Stomach (tissue), 8 donors: ENCODE measurements at regions not wholly inside any gene's neighbourhood (a gene's known extent, or its start where the extent isn't known, plus 50 kb on each side); places are given as distances from the start of the nearest gene placed in this dataset.
A peak's percentile ranks its signal among the peaks of the same experiment; 100 is the strongest.

Source experiments
- DNase-seq, 2 donors: peaks; one replicate each; pipeline versions ENCODE4 v3.0.0 to v3.0.0-alpha.2; 2013 to 2019
- H3K27ac ChIP-seq, 5 donors: fragments of 200-600 bp in 4 of 5; sonication (generic) in 4 of 5; one replicate each; pipeline ENCODE4 v1.5.1; 2013 to 2019; ENCODE audit warnings: mild to moderate bottlenecking in 1 of 5, moderate library complexity in 1 of 5
- H3K27me3 ChIP-seq, 3 donors: fragments of 200-600 bp; sonication (generic); one replicate each; pipeline ENCODE4 v1.5.1; 2017 to 2019; ENCODE audit warnings: mixed run types in 1 of 3
- H3K36me3 ChIP-seq, 4 donors: fragments of 200-600 bp; sonication (generic); 1 replicate in 3 of 4; 2 replicates in 1 of 4; pipeline ENCODE4 v1.5.1; 2016 to 2019
- H3K4me1 ChIP-seq, 4 donors: fragments of 200-600 bp; sonication (generic); one replicate each; pipeline ENCODE4 v1.5.1; 2016 to 2019
- H3K4me3 ChIP-seq, 4 donors: fragments of 200-600 bp; sonication (generic) in 3 of 4; one replicate each; pipeline ENCODE4 v1.5.1; 2016 to 2019; ENCODE audit warnings: mild to moderate bottlenecking in 1 of 4
- H3K9me3 ChIP-seq, 4 donors: fragments of 200-600 bp; sonication (generic); one replicate each; pipeline ENCODE4 v1.5.1; 2016 to 2019
- CTCF ChIP-seq, 7 experiments: fragments of 450-650 bp in 4 of 7; fragments of 200-600 bp in 3 of 7; sonication (generic) in 3 of 7; IDR thresholded peaks; one replicate each; pipeline ENCODE4 v1.5.1; 2016 to 2019; ENCODE audit warnings: antibody characterized with exemption in 7 of 7, control low read depth in 2 of 7, mild to moderate bottlenecking in 1 of 7
- EP300 ChIP-seq: sonication (generic); formaldehyde crosslinking; IDR thresholded peaks from one replicate; pipeline ENCODE4 v1.6.1; 2017; ENCODE audit warnings: antibody characterized with exemption
- POLR2A ChIP-seq, 4 donors: fragments of 450-650 bp; IDR thresholded peaks; one replicate each; pipeline ENCODE4 v1.6.1; 2016; ENCODE audit warnings: antibody characterized with exemption in 4 of 4, control low read depth in 2 of 4, mild to moderate bottlenecking in 1 of 4, moderate library complexity in 1 of 4
- POLR2AphosphoS5 ChIP-seq, 3 donors: sonication (generic); formaldehyde crosslinking; IDR thresholded peaks; one replicate each; pipeline ENCODE4 v1.6.1; 2016; ENCODE audit warnings: antibody characterized with exemption in 3 of 3
- WGBS, 5 donors: extraction: QIAGEN DNeasy Blood & Tissue Kit in 3 of 5; methylation state at CpG; one replicate each; pipeline versions ENCODE4 v1.1.5 to v1.1.7; 2013 to 2018; 5-methylcytosine and 5-hydroxymethylcytosine counted together
- intact Hi-C: fragments of 100-400 bp; cut with DNase I; formaldehyde crosslinking; loops from one replicate; pipeline ENCODE4 v1.15.1; 2023; ENCODE audit warnings: low total_unique reads
- donor health status: healthy with polysubstance abuse.
- donor health status: Bipolar disorder and iron deficiency.
- donor health status: healthy.

- TF ChIP-seq EP300 (no peak), POLR2AphosphoS5 (IDR thresholded peaks at IDR 0.05) (no peak), CTCF (IDR thresholded peaks at IDR 0.05) (no peak), POLR2A (IDR thresholded peaks at IDR 0.05) (no peak)
- no peaks in the 10 kb centered on the region for H3K27me3 ChIP-seq
- no peak for DNase-seq
- H3K4me1 ChIP-seq, result peaks cover 0 to 5% (median 0%) of the 10 kb centered on the region in 4 donors
- intact Hi-C loops, result no loop called here
- H3K9me3 ChIP-seq, result no peaks in the 10 kb centered on the region
- WGBS, 5 donors, result 74 to 87% (median 84%) methylated on average over 4 of the region's 4 CpGs
- no peak overlapping the region for H3K27ac ChIP-seq
- H3K36me3 ChIP-seq, result no peaks in the 10 kb centered on the region
- H3K4me3 ChIP-seq, result no peak overlapping the region
Measured at GRCh38 chr3:150057227-150057626, 86.5 kb upstream of the PFN2 start.

- no peak for TF ChIP-seq EP300
- no peak for TF ChIP-seq CTCF (IDR thresholded peaks at IDR 0.05)
- TF ChIP-seq POLR2A (IDR thresholded peaks at IDR 0.05), result no peak
- H3K27ac ChIP-seq, result no peak overlapping the region
- H3K9me3 ChIP-seq, result no peaks in the 10 kb centered on the region
- 63 to 85% (median 71%) methylated on average over 6 of the region's 6 CpGs for WGBS, 5 donors
- no peak overlapping the region for H3K4me3 ChIP-seq
- intact Hi-C loops, result no loop called here
- no peaks in the 10 kb centered on the region for H3K4me1 ChIP-seq
- DNase-seq, result peak in 1 of 2 donors; percentile 36
- H3K27me3 ChIP-seq, result no peaks in the 10 kb centered on the region
- H3K36me3 ChIP-seq, result no peaks in the 10 kb centered on the region
Measured at GRCh38 chr3:150055332-150055731, 84.6 kb upstream of the PFN2 start.

GRCh38 chr3:150054635-150055034, 83.9 kb upstream of the PFN2 start:
- H3K27ac ChIP-seq, result no peak overlapping the region
- intact Hi-C loops, result no loop called here
- DNase-seq, result no peak
- no peaks in the 10 kb centered on the region for H3K9me3 ChIP-seq
- 81 to 98% (median 90%) methylated on average over 2 of the region's 2 CpGs for WGBS, 5 donors
- H3K36me3 ChIP-seq, result no peaks in the 10 kb centered on the region
- TF ChIP-seq EP300, result no peak
- TF ChIP-seq POLR2AphosphoS5 (IDR thresholded peaks at IDR 0.05), result no peak
- no peak for TF ChIP-seq CTCF (IDR thresholded peaks at IDR 0.05)
- TF ChIP-seq POLR2A (IDR thresholded peaks at IDR 0.05), result no peak
- H3K4me3 ChIP-seq, result no peak overlapping the region
- no peaks in the 10 kb centered on the region for H3K27me3 ChIP-seq
- H3K4me1 ChIP-seq, result no peaks in the 10 kb centered on the region

GRCh38 chr3:150050510-150050909, 79.8 kb upstream of the PFN2 start:
- 90 to 94% (median 92%) methylated on average over 25 of the region's 25 CpGs for WGBS, 5 donors
- Histone ChIP-seq H3K36me3 (no peaks in the 10 kb centered on the region), H3K4me1 (no peaks in the 10 kb centered on the region), H3K27ac (no peak overlapping the region), H3K4me3 (no peak overlapping the region), H3K9me3 (no peaks in the 10 kb centered on the region), H3K27me3 (no peaks in the 10 kb centered on the region)
- no peak for DNase-seq
- no peak for TF ChIP-seq POLR2A (IDR thresholded peaks at IDR 0.05)
- no peak for TF ChIP-seq POLR2AphosphoS5 (IDR thresholded peaks at IDR 0.05)
- no peak for TF ChIP-seq EP300
- no peak for TF ChIP-seq CTCF (IDR thresholded peaks at IDR 0.05)
- intact Hi-C loops, result no loop called here

GRCh38 chr3:150049317-150049716, 78.6 kb upstream of the PFN2 start:
- Histone ChIP-seq H3K9me3 (no peaks in the 10 kb centered on the region), H3K4me3 (no peak overlapping the region), H3K27me3 (no peaks in the 10 kb centered on the region), H3K36me3 (no peaks in the 10 kb centered on the region), H3K4me1 (no peaks in the 10 kb centered on the region), H3K27ac (no peak overlapping the region)
- no peak for DNase-seq
- WGBS, 5 donors, result 36 to 74% (median 67%) methylated on average over 1 of the region's 1 CpG
- no peak for TF ChIP-seq CTCF (IDR thresholded peaks at IDR 0.05)
- no peak for TF ChIP-seq EP300
- no peak for TF ChIP-seq POLR2AphosphoS5 (IDR thresholded peaks at IDR 0.05)
- no peak for TF ChIP-seq POLR2A (IDR thresholded peaks at IDR 0.05)
- intact Hi-C loops, result no loop called here
